ENCODE measurements at regions not wholly inside any gene's neighbourhood (a gene's known extent, or its start where the extent isn't known, plus 50 kb on each side); places are given as distances from the start of the nearest gene placed in this dataset.

GRCh38 chr17:77404812-77405581 lies 264.2 kb downstream of the SEC14L1 start:
- H4K5ac ChIP-seq (ENCODE audit: insufficient read length, low read depth, low read length) = no peak overlapping the region
- H4K91ac ChIP-seq (replicated peaks; ENCODE audit: insufficient read length, low read length) = no peak overlapping the region
- no peak overlapping the region for H4K8ac ChIP-seq (ENCODE audit: extremely low read depth, insufficient read depth, low read length)
- H3K23ac ChIP-seq (ENCODE audit: insufficient read length) = no peak overlapping the region
- no peak overlapping the region for H3K4me3 ChIP-seq (ENCODE audit: extremely low read depth in 1 of 4, insufficient read depth in 2 of 4, low read depth in 3 of 4, low read length in 4 of 4)
- DNase-seq (ENCODE audit: low read depth in 1 of 2, low spot score in 2 of 2) (no peak), FAIRE-seq (no peak)
- ChIA-PET CTCF (ENCODE audit: partially characterized antibody) (interaction anchor here (1.1 to 39.2 kb wide), 5 partner anchors 22 to 90 kb away, joined by 3 to 512 read pairs (median 3); no protein-coding TSS in a partner anchor), POLR2A (ENCODE audit: partially characterized antibody) (no interaction called here)
- 88% methylated on average over 20 of the region's 20 CpGs; no CpG with 5 or more reads in 1 of the 2 experiments for WGBS, 2 experiments (ENCODE audit: extremely low coverage in 1 of 2, insufficient coverage in 1 of 2, insufficient read length in 1 of 2, insufficient replicate concordance in 2 of 2, low coverage in 1 of 2, low lambda C conversion rate in 2 of 2, missing lambda C conversion rate in 1 of 2)
- H2BK12ac ChIP-seq (ENCODE audit: low read depth, low read length) = no peak overlapping the region
- no peaks in the 10 kb centered on the region for H3K27me3 ChIP-seq (replicated peaks in 1 of 4; ENCODE audit: control insufficient read depth in 3 of 4, extremely low read depth in 1 of 4, insufficient read depth in 3 of 4, low read length in 3 of 4)
- H3K23me2 ChIP-seq (ENCODE audit: low read depth, low read length) = no peaks in the 10 kb centered on the region
- H3K9me3 ChIP-seq (ENCODE audit: insufficient read depth in 2 of 2, low read depth in 1 of 2, low read length in 1 of 2) = no peaks in the 10 kb centered on the region
- H3K4me1 ChIP-seq (replicated peaks in 1 of 4; ENCODE audit: control insufficient read depth in 3 of 4, insufficient read depth in 4 of 4, low read length in 3 of 4) = peaks cover 6 to 25% (median 15%) of the 10 kb centered on the region in 4 experiments
- H2BK5ac ChIP-seq (ENCODE audit: low read depth, low read length) = no peak overlapping the region; the same call in 1 of the 2 replicates
- no peak overlapping the region for H3K56ac ChIP-seq (replicated peaks; ENCODE audit: insufficient read length, low read depth, low read length)
- H3K27ac ChIP-seq (ENCODE audit: low read depth, low read length) = no peak overlapping the region
- no peak overlapping the region for H2AK5ac ChIP-seq (ENCODE audit: low read depth, low read length)
- H4K20me1 ChIP-seq (replicated peaks in 1 of 2; ENCODE audit: control insufficient read depth in 1 of 2, insufficient read depth in 2 of 2, low read length in 2 of 2) = peaks cover 21 to 36% of the 10 kb centered on the region in 2 experiments
- H3K4me2 ChIP-seq (ENCODE audit: insufficient read depth in 1 of 2, low read depth in 2 of 2, low read length in 2 of 2) = no peak overlapping the region
- no peak overlapping the region for H2BK15ac ChIP-seq (ENCODE audit: low read length)
- no peak overlapping the region for H2AFZ ChIP-seq (ENCODE audit: low read length)
- H3K4ac ChIP-seq (replicated peaks; ENCODE audit: insufficient read length, low read depth, low read length) = no peak overlapping the region
- no peak overlapping the region for H3K9ac ChIP-seq (replicated peaks in 1 of 4; ENCODE audit: extremely low read depth in 1 of 4, low read depth in 3 of 4, low read length in 3 of 4)
- H3K79me2 ChIP-seq (ENCODE audit: control insufficient read depth in 1 of 2, insufficient read depth in 2 of 2, low read length in 2 of 2) = peaks cover 0 to 66% of the 10 kb centered on the region in 2 experiments; a peak in 1 of 4 replicates
- no peak overlapping the region for H2BK120ac ChIP-seq (replicated peaks; ENCODE audit: low read depth, low read length)
- H3K79me1 ChIP-seq (ENCODE audit: low read depth, low read length) = peaks cover 18% of the 10 kb centered on the region
- H2BK20ac ChIP-seq (ENCODE audit: low read length) = no peak overlapping the region
- H3K14ac ChIP-seq (ENCODE audit: insufficient read length) = no peak overlapping the region
- H3K36me3 ChIP-seq (ENCODE audit: control insufficient read depth in 2 of 4, insufficient read depth in 4 of 4, low read length in 3 of 4) = peaks cover 0 to 6% (median 1%) of the 10 kb centered on the region in 4 experiments; a peak in 3 of 8 replicates
- H3K18ac ChIP-seq (ENCODE audit: extremely low read depth, low read length) = no peak overlapping the region
- TF ChIP-seq TAF7 (optimal IDR thresholded peaks at IDR 0.05; ENCODE audit: borderline replicate concordance, low read depth, low read length) = no peak
- no peak for TF ChIP-seq RAD21 (IDR thresholded peaks at IDR 0.05 in 1 of 2, conservative IDR thresholded peaks at IDR 0.05 in 1 of 2; ENCODE audit: low read depth in 2 of 2, low read length in 2 of 2)
- TF ChIP-seq HDAC2 (IDR thresholded peaks at IDR 0.05; ENCODE audit: borderline replicate concordance in 1 of 2, low read depth in 2 of 2, low read length in 2 of 2) = no peak
- TF ChIP-seq CHD2 (IDR thresholded peaks at IDR 0.05; ENCODE audit: low read length) = no peak
- TF ChIP-seq CTCF (IDR thresholded peaks at IDR 0.05; ENCODE audit: control extremely low read depth in 1 of 3, insufficient read depth in 1 of 3, low read depth in 1 of 3, low read length in 3 of 3) = no peak
- TF ChIP-seq EP300 (IDR thresholded peaks at IDR 0.05; ENCODE audit: borderline replicate concordance in 1 of 2, low read depth in 2 of 2, low read length in 2 of 2) = no peak
- TF ChIP-seq EZH2 (IDR thresholded peaks at IDR 0.05; ENCODE audit: low read depth, low read length, severe bottlenecking) = no peak
- TF ChIP-seq POU5F1 (IDR thresholded peaks at IDR 0.05; ENCODE audit: low read depth, low read length) = no peak
